HG03575 (cell line): ENCODE measurements at regions not wholly inside any gene's neighbourhood (a gene's known extent, or its start where the extent isn't known, plus 50 kb on each side); places are given as distances from the start of the nearest gene placed in this dataset.
"Not testable (repeated sequence)": the region's sequence is repeated elsewhere in the genome, so short reads cannot be mapped to it uniquely, and the experiment has no call there.

ENCODE experiments used
- ATAC-seq: cut with Tn5 transposase; IDR thresholded peaks from one replicate; pipeline ENCODE4 v1.9.1; 2021; ENCODE audit not compliant: unreplicated experiment, insufficient number of reproducible peaks, low FRiP score; ENCODE audit errors: extremely low read depth

DNA sequence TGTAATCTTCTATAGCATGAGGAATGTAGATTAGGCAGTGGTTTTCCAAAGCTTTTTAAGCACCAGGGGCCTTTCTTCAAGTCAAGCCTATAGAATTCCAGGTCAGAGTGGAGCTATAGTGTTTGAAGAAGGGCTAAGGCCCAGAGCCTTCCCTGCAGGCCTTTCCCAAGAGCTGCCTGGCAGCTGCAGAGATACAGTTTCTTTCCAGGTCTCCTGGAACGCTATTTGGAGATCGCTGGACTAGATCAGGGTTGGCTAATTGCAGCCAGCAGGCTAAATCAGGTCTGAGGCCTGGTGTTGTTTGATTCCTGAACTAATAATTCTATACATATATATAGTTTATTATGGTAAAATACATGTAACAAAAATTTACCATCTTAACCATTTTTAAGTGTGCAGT is 319.0 kb upstream of the SPRED2 start:
- ATAC-seq = no peak

DNA sequence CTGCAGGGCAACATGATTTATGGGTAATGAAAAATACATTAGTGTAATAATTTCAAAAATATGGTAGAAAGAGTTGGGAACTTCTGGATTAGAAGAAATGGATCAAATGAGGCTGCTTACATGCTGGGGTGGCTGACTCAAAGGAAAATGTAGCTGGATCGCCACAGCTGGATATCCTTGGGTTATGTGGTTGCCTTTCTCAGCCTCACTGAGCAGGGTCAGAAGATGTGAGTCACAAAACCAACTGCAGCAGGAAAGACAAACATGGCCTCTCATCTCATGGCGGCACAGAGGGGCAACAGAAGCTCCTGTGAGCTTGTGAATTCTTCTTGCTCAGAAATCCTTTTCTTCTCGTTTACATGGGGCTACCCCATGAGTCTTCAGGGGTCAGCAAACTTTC is 317.1 kb upstream of the SPRED2 start:
- no peak for ATAC-seq

DNA sequence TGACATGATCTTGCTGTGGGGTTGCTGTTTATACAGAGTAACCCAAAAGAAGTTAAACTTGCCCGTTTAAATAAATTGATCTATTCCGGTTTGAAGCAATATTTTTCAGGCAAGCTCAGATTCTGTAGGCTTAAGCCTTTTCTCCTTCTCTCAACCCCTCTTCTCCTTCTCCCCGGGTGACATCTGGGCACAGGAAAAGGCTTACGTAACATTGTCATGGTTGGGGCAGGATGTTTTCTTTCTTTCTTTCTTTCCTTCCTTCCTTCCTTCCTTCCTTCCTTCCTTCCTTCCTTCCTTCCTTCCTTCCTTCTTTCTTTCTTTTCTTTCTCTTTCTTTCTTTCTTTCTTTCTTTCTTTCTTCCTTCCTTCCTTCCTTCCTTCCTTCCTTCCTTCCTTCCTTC is 315.5 kb upstream of the SPRED2 start:
- not testable (repeated sequence) for ATAC-seq

DNA sequence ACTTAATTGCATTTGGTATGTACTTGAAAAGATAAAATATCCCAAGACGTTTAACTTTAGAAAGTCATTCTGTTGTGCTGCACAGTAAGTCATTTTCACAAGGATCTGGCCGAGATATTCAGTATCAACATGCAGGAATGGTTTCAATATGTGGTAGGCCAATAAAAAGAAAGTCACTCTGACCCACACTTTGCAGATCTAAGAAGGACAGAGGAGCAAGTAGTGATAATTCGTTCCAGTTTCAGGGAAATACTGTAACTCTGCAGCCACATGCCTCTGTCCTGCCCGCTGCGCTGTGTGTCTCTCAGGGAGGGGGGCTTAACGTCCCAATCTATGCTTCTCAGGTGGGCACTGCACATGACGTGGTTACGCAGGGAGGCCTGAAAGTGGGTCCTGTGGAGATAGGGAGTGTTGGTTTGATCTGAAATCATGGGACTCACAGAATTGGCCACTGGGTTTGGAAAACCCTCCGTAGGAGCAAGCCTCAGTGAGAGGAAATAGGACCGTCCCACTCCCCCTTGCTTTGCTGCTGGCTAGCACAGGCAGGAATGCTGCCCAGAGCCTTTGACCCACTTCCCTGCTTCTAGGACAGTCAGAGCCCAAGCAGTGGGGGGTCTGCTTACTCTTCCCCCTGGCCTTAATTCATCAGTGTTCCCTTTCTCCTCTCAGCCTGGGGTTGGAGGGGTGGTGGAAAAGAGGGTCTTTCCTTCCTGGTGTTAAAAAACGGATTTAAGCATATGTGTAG is 314.7 kb upstream of the SPRED2 start:
- no peak for ATAC-seq

DNA sequence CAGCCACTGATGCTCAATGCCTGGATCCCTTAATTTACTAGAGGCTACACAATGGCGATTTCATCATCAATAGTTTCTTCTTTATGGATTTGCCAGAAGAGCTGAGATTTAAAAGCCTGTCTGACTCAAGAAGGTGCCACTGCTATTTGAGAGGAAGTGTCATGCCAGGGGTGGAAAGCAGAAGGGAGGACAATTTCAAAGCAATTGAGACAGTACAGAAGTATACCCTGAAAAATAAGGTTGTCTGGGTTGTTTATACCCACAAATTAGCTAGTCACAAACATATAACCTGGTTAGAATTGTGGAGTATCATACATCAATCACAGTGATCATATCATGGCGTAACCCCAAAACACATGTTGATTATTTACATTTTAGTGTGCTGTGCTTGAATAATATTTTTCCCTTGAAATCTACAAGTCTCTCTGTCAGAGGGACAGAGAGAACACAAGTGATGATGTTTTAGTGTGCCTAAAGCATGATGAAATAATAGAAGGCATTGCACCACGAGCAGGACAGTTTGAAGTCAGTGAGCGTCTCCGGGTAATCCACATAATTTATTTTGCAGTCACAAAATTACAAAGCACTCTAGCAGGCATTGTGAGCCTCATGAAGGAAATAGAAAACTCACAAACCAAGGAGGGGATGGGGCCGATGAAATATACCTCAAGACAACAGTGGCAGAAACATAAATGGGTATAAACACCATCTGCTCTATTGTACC is 312.2 kb upstream of the SPRED2 start:
- no peak for ATAC-seq

DNA sequence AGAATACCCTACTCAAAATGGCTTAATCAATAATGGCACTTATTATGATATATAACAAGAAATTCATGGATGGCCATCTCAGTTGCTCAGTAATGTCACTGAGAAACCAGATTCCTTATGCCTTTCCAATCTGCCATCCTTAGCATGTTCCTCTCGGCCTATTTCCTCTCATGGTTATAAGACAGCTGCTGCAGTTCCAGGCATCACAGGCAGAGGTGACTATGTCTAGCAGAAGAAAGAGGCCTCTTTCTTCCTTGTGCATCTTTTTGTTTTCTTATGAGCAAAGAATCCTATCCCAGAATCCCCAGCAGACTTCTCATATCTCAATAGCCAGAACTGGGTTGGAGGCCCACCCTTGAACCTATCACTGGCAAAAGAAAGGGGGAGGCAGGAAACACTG is 310.6 kb upstream of the SPRED2 start:
- ATAC-seq = no peak

DNA sequence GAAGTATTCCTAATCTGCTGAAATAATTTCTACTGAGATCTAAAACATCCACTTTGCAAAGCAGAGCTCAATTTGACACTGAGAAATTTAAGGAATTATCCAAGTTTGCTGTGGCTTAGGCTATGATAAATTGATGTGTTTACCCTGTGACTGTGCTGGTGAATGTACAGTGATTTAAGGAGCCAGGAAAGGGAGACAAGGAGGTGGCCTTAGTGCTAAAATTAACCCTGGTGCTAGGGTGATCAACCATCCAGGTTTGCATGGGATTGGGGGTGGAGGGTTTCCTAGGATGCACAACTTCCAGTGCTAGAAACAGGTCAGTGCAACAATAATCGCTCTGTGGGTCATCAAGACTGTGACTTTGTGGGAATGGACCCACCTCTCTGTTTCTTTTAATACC is 307.5 kb upstream of the SPRED2 start:
- ATAC-seq = no peak

DNA sequence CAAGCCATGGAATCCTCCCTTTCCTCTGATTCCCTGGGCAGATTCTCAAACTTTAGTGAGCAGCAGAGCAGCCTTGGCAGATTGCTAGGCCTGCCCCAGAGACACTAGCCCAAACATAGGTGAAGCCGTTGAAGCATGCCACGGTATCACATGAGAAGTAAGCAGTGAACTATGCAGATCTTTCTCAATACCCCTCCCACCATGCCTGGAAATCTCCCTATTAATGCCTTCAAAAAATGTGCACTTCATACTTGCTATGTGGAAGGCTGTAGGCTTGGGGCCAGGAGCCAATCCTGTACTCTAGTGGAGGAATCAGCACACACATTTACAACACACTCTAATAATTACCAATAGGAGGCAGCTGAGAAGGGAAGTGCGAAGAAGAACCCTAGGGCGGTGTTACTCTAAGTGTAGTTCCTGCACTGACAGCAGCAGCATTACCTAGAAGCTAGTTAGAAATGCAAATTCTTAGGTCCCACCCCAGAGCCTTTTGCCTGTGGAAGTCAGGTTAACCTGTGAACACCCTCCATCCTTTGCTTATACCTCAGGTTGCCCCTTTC is 305.1 kb upstream of the SPRED2 start:
- ATAC-seq = no peak

DNA sequence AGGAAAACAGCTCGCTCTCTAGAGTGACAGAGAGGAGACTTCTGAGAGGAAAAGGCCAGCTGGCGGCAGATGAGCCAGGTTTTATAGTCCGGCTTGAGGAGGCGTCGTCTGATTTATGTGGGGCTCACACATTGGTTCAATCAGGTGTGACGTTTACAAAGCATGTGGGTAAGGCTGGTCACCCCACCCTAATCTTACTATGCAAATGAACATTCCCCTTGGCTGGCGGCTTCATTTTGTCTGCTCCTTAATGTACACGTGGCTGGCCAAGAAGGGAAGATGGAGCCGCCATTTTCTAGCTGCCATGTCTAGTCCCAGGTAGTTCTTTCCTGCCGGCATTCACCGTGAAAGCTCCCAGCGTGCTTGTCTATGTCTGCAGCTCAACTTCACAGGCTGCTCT is 299.1 kb upstream of the SPRED2 start:
- no peak for ATAC-seq

DNA sequence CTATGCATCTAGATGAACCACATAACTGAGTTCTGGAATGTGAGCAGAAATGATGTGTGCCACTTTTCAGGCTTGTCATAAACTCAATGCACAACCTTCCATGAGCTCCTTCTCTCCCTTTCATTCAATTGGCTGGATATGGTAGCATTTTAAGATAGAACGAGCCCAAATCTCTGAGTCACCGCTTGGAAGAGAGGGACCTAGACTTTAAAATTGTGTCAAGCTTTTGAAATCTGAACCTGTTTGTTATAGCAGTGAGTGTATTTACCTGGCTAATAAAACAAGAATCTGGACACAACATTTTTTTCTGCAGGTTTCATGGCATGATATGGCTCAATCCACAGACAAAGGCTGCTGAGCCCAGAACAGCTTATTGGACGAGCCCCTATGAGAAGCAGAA is 297.8 kb upstream of the SPRED2 start:
- ATAC-seq = no peak

DNA sequence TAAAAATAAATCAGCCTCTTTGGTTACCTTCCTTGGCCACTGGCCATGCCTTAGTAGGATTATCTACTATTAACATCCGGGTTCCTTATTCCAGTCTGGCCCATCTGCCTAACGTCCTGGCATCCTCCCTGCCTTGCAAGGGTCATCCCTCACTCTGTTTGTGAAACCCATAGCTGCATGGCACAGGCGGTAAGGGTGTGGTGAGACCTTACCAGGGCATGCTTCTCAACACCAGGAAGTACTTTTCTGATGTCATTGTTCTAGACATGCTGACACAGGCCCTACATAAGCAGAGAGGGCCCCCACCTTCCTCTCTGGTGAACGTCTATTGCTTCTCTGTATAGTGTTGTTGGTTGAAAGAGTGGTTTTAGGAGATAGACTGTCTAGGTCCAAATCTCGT is 296.8 kb upstream of the SPRED2 start:
- no peak for ATAC-seq

DNA sequence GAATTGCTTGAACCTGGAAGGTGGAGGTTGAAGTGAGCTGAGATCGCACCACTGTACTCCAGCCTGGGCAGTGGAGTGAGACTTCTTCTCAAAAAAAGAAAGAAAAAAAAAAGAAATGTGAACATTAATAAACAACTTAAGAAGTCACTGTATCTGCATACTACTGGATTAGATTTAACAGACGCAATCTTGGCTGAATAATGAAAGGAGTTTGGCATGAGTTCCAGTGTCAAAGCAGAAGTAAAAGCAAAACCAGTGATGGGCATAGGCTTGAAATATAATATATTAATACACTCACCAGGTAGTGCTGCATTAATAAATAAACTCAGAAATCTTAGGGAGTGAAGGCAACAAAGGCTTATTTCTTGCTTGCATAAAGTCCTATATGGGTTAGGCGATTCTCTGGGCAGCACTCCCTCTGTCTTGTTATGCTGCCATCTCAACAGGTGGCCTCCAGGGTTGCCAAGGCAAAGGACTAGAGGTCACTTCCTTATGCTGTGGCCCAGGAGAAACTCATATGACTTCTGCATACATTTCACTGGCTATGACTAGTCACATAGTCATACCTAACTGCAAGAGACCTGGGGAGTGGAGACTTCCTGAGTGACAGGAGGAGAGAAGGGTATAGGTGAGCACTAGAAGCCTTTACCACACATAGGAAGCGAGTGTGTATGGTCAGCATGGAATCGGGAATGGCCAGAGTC is 296.2 kb upstream of the SPRED2 start:
- no peak for ATAC-seq

DNA sequence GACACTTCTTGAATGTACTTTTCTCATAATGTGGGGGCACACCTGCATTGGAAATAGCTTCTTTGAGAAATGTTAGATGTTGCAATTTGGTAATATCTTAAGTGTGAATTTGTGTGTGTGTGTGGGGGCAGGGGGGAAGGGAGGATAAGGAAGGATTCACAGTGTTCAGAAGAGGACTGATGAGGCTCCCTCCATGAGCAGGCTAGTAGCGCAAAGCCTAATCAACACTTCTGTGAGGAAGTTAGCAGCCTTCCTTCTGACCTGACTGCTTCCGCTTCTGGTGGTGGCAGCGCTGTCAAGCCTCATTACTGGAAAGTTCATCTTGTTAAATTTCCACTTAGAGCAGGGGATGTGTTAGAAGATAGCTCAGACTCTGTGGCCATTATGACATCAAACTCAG is 295.4 kb upstream of the SPRED2 start:
- no peak for ATAC-seq

DNA sequence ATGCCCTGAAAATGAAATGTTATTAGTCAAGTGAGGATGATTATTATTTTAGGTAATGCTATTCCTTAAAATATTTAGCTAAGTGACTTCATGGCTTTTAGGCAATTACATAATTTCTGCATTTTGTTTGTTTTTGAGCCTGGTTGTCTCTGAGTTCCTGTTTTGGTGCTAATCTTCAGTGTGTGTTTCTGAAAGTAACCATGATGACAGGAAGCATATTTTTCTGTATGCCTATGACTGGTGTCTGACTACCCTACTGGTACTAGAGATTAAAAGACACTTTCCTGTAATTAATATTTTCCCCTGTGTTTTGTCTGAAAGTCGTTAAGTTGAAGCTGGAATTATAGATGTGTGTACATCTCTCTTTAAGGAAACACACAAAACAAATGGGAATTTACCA is 295.0 kb upstream of the SPRED2 start:
- no peak for ATAC-seq

DNA sequence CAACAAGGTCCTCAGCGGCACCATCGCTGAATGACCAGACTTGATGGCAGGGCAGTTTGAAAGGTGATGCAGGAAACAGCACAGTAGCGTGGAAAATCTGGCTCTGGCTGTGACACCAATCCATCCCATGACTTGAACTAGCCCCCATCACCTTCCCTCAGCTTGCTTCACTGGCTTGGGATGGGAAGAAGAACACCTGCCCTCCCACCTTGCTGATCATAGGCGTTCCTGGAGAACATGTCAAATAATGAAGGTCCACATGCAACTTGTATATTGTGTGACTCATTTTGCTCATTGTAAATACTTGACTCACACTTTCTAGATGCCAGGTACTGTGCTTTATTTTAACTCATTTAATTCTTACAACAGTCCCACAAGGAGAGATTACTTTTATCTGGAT is 292.4 kb upstream of the SPRED2 start:
- ATAC-seq = no peak

DNA sequence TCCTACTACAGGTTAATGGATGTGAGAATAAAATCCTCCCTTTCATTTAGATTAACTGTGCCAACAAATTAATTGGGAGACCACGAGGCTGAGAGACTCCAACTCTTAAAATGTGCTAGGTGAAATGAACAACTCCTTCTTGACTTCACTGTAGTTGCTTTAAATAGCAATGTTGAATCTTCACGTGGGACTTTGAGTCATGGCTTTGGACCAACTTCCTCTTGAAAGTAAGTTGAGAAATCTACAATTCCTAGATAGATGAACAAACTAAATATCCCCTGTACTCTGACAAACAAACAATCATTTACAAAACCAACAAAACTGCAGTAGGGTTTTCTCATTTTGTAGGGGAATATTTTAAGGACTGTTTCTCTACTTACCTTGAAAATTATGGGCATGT is 291.9 kb upstream of the SPRED2 start:
- ATAC-seq = no peak

DNA sequence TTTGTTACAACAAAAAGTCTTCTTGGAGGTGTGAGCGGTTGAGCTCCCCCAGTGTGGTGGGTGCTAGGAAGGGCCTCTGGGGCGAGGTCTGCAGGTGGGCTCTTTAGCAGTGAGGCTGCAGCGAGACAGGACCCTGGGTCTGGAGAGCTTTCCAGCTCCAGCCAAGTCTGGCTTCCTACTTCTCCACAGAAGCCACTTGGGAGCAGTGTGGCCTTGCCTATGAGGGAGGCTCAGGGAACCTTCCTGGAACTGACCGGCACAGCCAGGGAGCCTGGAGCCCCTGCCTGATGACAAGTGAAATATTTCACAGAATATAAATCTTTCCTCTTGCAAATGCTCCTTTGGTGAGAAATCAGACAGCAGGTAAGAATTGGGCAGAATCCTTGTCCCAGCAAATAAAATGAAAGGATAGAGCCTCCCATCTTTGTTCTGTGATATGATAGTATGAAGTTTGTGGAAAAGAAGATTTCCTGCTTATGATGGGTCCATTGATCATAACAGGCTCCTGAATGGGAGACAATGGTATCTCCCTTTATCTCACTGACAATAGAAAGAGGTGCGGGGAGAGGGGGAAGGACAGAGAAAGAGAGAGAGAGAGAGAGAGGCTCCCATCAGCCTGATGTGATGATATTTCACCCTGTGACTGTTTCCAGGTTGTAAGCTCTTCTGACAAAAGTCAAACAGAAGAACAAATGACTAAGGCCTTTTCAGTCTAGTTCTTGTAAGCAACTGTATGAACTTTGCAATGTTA is 289.8 kb upstream of the SPRED2 start:
- ATAC-seq = no peak

DNA sequence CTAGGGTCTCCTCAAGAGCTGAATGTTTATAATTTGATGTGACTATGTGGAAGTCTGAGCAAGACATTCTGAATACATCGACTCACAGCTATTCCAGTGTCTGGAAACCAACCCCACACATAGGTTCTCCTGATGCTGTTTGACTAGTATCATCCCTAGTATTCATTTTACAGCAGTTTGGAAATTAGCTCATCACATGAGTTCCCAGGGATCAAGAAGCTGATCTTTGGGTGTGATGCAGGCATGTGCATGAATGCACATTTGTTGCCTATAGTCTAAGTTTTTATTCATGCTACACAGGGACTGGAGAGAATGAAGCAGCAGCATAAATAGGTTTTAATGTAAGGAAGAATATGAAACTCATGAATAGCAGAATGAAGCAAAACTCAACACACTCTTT is 284.3 kb upstream of the SPRED2 start:
- ATAC-seq = no peak

DNA sequence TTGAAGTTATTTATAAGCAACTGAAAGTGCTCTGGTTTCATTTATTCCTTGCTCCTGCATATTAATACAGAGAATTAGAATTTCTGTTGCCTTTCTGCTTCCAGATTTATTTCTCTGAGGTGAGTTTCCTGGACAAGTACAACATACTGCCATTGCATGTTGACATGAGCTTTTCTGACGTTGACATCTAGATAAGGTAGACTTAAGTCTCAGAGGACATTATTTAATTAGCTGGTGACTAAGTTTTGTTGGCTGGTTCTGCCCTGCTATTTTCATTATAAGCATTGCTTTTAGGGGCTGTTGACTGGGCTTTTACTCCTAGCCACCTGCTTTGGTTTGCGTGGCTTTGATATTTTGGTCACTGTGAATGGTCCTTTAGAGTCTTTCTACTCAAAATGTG is 282.9 kb upstream of the SPRED2 start:
- no peak for ATAC-seq
